GM18498 (cell line): ENCODE measurements at regions not wholly inside any gene's neighbourhood (a gene's known extent, or its start where the extent isn't known, plus 50 kb on each side); places are given as distances from the start of the nearest gene placed in this dataset.

Experiments
- ATAC-seq: cut with Tn5 transposase; IDR thresholded peaks from one replicate; pipeline ENCODE4 v1.9.1; 2021; ENCODE audit warnings: mild to moderate bottlenecking, moderate library complexity; ENCODE audit not compliant: unreplicated experiment

GRCh38 chr15:62599791-62600777, 435.0 kb upstream of the C2CD4B start:
- no peak for ATAC-seq

GRCh38 chr15:62601777-62602545, 436.9 kb upstream of the C2CD4B start:
- no peak for ATAC-seq

- no peak for ATAC-seq
Observed at GRCh38 chr15:62603742-62604141, 438.7 kb upstream of the C2CD4B start.

GRCh38 chr15:62605282-62605681, 437.3 kb upstream of the TPM1 start:
- no peak for ATAC-seq

GRCh38 chr15:62606376-62607113, 436.0 kb upstream of the TPM1 start:
- ATAC-seq, result no peak

- no peak for ATAC-seq
Observed at GRCh38 chr15:62607114-62607462, 435.5 kb upstream of the TPM1 start.

- ATAC-seq, result no peak
Observed at GRCh38 chr15:62607643-62608042, 434.9 kb upstream of the TPM1 start.

- ATAC-seq, result no peak
Observed at GRCh38 chr15:62608369-62608768, 434.2 kb upstream of the TPM1 start.

GRCh38 chr15:62610265-62610869, 432.2 kb upstream of the TPM1 start:
- no peak for ATAC-seq

GRCh38 chr15:62611002-62611401, 431.5 kb upstream of the TPM1 start:
- ATAC-seq, result no peak

- no peak for ATAC-seq
Observed at GRCh38 chr15:62612183-62612733, 430.3 kb upstream of the TPM1 start.

- no peak for ATAC-seq
Observed at GRCh38 chr15:62612771-62613170, 429.8 kb upstream of the TPM1 start.

GRCh38 chr15:62616746-62617145, 425.8 kb upstream of the TPM1 start:
- no peak for ATAC-seq

GRCh38 chr15:62617741-62618140, 424.8 kb upstream of the TPM1 start:
- no peak for ATAC-seq

GRCh38 chr15:62618432-62618831, 424.1 kb upstream of the TPM1 start:
- ATAC-seq, result no peak

- ATAC-seq, result no peak
Observed at GRCh38 chr15:62618846-62619504, 423.6 kb upstream of the TPM1 start.

GRCh38 chr15:62619526-62619925, 423.0 kb upstream of the TPM1 start:
- no peak for ATAC-seq

- ATAC-seq, result no peak
Observed at GRCh38 chr15:62622775-62623174, 419.8 kb upstream of the TPM1 start.

GRCh38 chr15:62624547-62625378, 417.8 kb upstream of the TPM1 start:
- ATAC-seq, result peak; percentile 56
